HG02571 (cell line): ENCODE measurements at regions not wholly inside any gene's neighbourhood (a gene's known extent, or its start where the extent isn't known, plus 50 kb on each side); places are given as distances from the start of the nearest gene placed in this dataset.
"Not testable (repeated sequence)": the region's sequence is repeated elsewhere in the genome, so short reads cannot be mapped to it uniquely, and the experiment has no call there.

ENCODE experiments used
- ATAC-seq: cut with Tn5 transposase; IDR thresholded peaks from one replicate; pipeline ENCODE4 v1.9.1; 2021; ENCODE audit warnings: mild to moderate bottlenecking, moderate library complexity; ENCODE audit not compliant: unreplicated experiment

GRCh38 chr9:2390028-2390427 is 231.6 kb upstream of the VLDLR start:
- ATAC-seq = no peak

GRCh38 chr9:2391509-2392132 is 230.0 kb upstream of the VLDLR start:
- not testable (repeated sequence) for ATAC-seq

DNA sequence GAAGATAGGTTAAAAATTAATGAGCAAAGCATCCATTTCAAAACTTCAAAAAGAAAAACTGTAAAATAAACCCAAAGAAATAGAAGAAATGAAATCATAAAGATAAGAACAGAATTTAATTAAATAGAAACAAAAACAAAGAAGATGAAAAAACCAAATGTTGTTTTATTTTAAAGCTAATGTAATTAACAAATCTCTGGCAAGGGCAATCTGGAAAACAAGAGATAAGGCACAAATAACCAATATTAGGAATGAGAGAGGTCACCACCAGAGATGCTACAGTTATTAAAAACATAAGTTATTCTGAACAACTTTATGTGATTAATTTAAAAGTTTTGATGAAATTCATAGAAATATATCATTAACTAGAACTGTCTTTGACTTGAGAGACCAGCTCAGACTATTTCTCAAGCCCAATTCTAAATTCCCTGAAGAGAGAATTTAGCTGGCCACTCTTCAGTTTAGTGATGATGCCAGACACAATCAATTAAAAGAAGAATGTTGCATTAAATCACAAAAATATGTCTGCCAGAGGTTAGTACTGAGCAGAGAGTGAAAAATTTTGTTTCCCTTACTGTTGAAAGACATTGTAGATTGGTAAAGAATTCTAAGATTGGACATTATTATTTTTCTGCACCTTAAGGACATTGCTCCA is 227.4 kb upstream of the VLDLR start:
- not testable (repeated sequence) for ATAC-seq

DNA sequence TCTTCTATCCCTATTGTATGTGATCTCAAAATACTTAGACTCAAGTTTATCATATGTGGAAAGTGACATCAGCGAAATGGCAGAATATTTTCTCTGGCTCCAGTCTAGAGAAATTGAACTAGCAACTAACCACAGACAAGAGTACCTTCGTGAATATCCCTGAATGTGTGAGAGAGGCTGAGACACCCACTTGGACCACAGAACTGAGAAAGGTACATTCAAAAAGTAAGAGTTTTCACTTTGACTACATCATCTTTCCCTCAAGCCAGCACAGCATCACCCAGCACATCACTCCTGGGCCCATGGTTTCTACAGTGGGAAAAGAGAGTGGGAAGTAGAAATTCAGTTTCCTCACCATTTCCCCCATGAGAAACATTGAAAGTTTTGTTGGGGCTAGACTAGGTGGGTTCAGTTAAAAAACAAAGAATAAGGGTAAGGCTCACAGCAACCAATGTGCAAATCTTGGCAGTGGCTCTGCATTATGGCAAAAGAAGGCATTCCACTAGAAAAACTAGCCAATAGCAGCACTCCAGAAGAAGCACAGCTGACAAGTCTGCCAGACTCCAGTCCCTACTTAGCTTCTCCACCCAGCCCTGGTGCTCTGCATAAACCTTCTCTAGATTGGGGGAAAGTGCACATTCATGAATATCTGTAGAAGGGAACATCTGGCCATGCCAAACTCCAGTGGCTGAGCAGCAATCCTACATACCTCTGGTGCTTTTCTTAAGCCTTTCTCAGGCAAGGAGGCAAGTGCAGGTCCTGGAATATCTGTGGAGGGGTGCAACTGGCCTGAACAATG is 225.6 kb upstream of the VLDLR start:
- ATAC-seq = no peak

DNA sequence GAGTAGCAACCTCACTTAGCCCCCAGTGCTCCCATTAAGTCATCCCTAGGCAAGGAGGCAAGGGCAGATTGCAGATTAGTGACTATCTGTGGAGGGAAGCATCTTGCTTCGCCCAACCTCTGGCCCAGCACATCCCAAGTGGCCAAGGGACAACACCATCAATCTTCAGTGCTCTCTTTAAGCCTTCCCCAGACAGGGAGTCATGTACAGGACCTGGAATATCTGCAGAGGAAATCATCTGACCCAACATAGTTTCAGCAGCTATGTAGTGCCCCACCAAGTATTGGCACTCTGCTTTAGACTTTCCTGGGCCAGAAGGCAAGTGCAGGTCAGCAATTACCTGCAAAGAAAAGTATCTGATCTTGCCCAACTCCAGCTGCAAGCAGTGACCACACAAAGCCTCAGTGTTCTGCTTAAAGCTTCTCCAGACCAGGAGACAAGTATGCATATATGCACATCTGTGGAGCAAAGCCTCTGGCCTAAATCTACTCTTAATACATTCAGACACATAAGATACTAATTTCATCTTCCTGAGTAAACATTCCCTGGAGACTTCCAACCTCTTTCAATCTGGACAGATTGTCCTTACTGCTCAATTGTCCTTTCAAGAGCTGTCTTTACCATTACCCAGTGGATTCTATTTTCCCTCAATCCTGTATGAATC is 224.8 kb upstream of the VLDLR start:
- no peak for ATAC-seq

DNA sequence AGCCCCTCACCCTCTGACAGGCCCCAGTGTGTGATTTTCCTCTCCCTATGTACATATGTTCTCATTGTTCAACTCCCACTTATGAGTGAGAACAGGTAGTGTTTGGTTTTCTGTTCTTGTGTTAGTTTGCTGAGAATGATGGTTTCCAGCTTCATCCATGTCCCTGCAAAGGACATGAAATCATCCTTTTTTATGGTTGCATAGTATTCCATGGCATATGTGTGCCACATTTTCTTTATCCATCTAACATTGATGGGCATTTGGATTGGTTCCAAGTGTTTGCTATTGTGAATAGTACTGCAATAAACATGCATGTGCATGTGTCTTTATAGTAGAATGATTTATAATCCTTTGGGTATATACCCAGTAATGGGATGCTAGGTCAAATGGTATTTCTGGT is 223.7 kb upstream of the VLDLR start:
- not testable (repeated sequence) for ATAC-seq

DNA sequence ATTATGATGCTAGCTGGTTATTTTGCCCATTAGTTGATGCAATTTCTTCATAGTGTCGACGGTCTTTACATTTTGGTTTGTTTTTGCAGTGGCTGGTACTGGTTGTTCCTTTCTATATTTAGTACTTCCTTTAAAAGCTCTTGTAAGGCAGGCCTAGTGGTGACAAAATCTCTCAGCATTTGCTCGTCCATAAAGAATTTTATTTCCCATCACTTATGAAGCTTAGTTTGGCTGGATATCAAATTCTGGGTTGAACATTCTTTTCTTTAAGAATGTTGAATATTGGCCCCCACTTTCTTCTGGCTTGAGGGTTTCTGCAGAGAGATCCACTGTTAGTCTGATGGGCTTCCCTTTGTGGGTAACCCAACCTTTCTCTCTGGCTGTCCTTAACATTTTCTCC is 219.8 kb upstream of the VLDLR start:
- ATAC-seq = not testable (repeated sequence)

DNA sequence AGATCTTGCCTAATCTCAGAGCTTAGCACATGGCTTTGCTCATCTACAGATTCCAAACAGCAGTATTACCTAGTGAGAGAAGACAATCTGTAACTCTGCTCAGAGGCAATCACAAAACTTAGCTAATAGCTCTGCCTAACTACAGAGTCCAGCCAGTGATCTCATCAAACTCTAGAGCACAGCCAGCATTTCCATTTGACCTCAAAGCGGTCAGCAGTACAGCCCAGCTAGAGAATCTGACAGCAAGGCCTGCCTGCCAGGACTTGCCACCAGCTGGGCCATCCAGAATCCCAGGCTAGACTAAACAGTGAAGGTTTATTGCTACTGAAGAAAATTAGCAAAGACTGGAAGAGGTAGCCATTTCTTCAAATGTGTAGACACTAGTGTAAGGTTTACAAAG is 217.9 kb upstream of the VLDLR start:
- ATAC-seq = no peak

DNA sequence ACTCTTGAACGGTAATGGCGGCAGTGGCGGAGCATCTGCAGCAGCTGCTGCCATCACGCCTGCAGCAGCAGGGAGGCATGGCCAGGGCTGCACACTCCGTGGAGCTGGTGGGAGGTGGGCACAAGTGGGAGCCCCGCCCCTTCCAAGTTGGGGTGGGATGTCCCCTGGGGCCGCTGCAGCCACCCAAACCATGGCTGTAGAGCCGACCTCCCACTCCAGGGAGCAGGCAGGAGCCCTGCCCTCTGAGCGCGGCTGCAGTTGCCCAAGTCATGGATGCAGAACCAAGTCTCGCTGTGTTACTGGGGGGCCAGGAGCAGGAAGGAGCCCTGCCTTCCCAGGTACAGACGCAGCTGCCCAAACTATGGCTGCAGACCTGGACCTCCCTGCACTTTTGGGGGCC is 215.3 kb upstream of the VLDLR start:
- ATAC-seq = no peak

DNA sequence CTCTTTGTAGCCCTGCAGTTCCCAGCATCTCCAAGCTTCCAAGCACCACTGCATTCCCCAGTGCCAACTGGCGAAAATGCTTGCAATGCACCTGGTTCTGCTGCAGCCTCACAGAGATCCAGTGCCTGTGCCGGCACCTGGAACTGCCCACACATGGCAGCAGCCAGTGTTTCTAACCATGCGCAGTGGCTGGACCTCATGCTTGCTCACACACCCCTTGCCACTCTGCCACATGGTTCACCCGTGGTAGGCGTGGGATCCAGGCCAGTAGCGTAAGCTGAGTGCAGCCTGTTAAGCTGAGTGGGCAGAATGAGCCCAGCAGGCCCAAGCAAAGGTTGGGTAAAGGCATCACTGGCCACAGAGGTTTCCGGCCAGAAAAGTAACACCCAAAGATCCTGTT is 214.1 kb upstream of the VLDLR start:
- ATAC-seq = no peak

GRCh38 chr9:2411459-2412215 is 209.9 kb upstream of the VLDLR start:
- no peak for ATAC-seq

DNA sequence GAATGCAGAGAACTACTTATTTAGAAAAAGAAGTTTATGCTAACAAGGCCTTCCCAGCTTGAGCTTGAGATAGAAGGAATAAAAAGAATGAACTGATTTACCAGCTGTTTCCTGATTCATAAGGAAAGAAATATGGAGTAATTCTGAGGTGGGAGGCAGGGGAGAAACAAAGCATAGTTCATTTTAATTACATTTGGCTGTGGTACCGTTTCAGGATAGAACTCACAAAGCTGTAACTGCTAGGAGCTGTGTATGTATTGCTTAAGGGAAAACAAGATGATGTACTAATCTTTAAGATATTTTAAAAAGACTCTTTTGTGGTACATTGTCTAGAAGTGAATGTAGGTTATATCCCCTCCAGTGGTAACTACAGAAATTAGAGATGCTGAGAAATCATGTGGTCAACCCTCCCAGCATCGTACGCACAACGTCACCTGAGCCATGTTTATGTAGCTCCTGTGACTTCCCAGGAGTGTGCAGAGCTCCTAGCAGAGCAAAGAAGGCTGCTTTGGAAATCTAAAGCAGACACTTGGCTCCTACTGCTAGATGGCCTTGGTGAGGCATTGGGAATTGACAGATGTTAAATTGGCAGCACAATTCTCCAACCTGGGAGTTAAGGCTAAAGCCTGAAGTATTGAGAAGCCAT is 208.3 kb upstream of the VLDLR start:
- ATAC-seq = no peak

GRCh38 chr9:2414465-2414864 is 207.1 kb upstream of the VLDLR start:
- ATAC-seq = no peak

DNA sequence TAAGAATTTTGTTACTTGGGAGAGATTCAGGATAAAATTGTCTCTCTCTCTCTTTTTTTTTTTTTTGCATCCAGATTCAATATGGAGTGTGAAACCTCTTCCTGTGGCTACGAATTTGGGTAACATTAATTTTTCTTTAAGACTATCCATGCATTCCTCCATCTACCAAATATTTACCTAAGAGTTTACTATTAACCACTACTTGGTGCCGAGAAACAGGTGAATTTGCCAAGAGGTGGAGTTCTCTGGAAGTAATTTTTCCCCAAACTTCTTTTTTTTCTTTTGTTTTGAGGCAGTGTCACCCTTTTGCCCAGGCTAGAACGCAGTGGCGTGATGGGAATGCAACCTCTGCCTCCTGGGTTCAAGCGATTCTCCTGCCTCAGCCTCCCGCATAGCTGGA is 206.3 kb upstream of the VLDLR start:
- ATAC-seq = no peak

GRCh38 chr9:2417730-2418129 is 203.9 kb upstream of the VLDLR start:
- ATAC-seq = no peak

DNA sequence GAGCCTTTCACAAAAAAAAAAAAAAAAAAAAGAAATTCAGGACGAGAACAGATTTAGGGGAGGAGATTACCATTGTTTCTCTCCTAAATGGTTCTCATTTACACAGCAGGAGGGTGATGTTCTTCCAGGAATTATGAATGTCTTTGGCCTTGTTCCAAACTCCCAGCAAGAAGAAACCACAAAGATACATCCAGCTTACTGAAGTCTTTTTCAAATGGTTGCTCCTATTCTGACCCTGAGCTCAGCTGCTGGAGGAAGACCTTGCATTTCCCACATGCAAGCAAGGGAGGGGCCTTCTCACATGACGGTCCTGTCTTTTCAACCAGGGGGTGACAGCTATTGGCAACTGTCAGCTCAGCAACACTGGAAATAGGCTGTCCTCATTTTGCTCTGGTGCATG is 203.0 kb upstream of the VLDLR start:
- no peak for ATAC-seq

- no peak for ATAC-seq
These were observed 202.2 kb upstream of the VLDLR start for GRCh38 chr9:2419347-2419746.

GRCh38 chr9:2420543-2420942 is 201.0 kb upstream of the VLDLR start:
- ATAC-seq = no peak

DNA sequence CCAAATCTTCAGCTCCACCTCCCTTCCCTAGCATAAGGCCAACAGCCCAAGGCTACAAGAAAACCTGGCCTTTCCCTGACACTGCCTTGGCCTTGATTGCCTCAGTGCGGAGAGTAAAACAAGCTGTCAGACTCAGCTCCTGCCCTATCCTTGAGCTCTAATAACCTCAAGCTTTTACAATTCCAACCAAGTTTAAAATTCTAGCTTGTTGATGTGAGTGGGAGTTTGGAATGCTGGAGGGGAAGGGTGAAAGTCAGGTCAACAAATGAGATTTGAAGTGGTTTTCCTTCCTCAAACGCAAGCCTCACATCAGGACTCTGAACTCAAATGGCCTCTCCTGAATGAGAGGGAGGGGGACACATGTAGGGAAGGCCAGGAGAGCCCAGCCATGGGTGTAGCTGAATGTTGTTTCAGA is 197.0 kb upstream of the VLDLR start:
- no peak for ATAC-seq

GRCh38 chr9:2425676-2426075 is 195.9 kb upstream of the VLDLR start:
- no peak for ATAC-seq
